ENCODE measurements at regions not wholly inside any gene's neighbourhood (a gene's known extent, or its start where the extent isn't known, plus 50 kb on each side); places are given as distances from the start of the nearest gene placed in this dataset.

GRCh38 chr5:31084871-31085270 lies 108.6 kb upstream of the CDH6 start:
- Histone ChIP-seq H3K36me3 (ENCODE audit: control insufficient read depth in 1 of 2, insufficient read depth in 2 of 2, low read length in 2 of 2) (no peaks in the 10 kb centered on the region), H3K27me3 (ENCODE audit: insufficient read depth, low read length) (no peaks in the 10 kb centered on the region), H3K23ac (ENCODE audit: low read length) (no peak overlapping the region), H3K4me2 (ENCODE audit: low read length) (no peak overlapping the region), H3K4me3 (ENCODE audit: low read depth, low read length) (no peak overlapping the region), H3K18ac (ENCODE audit: low read length) (no peak overlapping the region), H3K4ac (ENCODE audit: low read depth, low read length) (no peak overlapping the region), H2BK12ac (ENCODE audit: low read length) (no peak overlapping the region), H3K9ac (ENCODE audit: low read length) (no peak overlapping the region), H2AK5ac (ENCODE audit: low read length) (no peak overlapping the region), H3K4me1 (ENCODE audit: control insufficient read depth in 1 of 2, insufficient read depth in 2 of 2, low read length in 2 of 2) (no peaks in the 10 kb centered on the region), H4K8ac (ENCODE audit: low read depth, low read length) (no peak overlapping the region), H2BK120ac (ENCODE audit: insufficient read depth, low read length, poor library complexity) (no peak overlapping the region), H2BK5ac (ENCODE audit: low read depth, low read length, poor library complexity) (no peak overlapping the region), H3K79me2 (ENCODE audit: control insufficient read depth, insufficient read depth, low read length, poor library complexity) (no peaks in the 10 kb centered on the region), H4K91ac (ENCODE audit: low read depth, low read length) (no peak overlapping the region), H2AFZ (ENCODE audit: insufficient read depth, low read length, poor library complexity) (no peak overlapping the region), H3K9me3 (ENCODE audit: insufficient read depth, low read depth, low read length) (no peaks in the 10 kb centered on the region), H3K27ac (ENCODE audit: low read depth, low read length) (no peak overlapping the region), H3K79me1 (ENCODE audit: low read length) (no peaks in the 10 kb centered on the region), H4K12ac (ENCODE audit: low read depth, low read length) (no peak overlapping the region), H3K14ac (ENCODE audit: low read length) (no peak overlapping the region)
- WGBS (ENCODE audit: extremely low coverage, insufficient coverage, insufficient read length), result no CpG with 5 or more reads among the region's 5 CpGs
- DNase-seq, result no peak

GRCh38 chr5:31083364-31083763 lies 110.1 kb upstream of the CDH6 start:
- no peak overlapping the region for H2AFZ ChIP-seq (ENCODE audit: insufficient read depth, low read length, poor library complexity)
- H3K4ac ChIP-seq (ENCODE audit: low read depth, low read length), result no peak overlapping the region
- H3K9me3 ChIP-seq (ENCODE audit: insufficient read depth, low read depth, low read length), result no peaks in the 10 kb centered on the region
- no peak overlapping the region for H2BK12ac ChIP-seq (ENCODE audit: low read length)
- H3K9ac ChIP-seq (ENCODE audit: low read length), result no peak overlapping the region
- no peak overlapping the region for H3K14ac ChIP-seq (ENCODE audit: low read length)
- H3K27me3 ChIP-seq (ENCODE audit: insufficient read depth, low read length), result no peaks in the 10 kb centered on the region
- H4K91ac ChIP-seq (ENCODE audit: low read depth, low read length), result no peak overlapping the region
- H3K4me3 ChIP-seq (ENCODE audit: low read depth, low read length), result no peak overlapping the region
- no CpG with 5 or more reads among the region's 2 CpGs for WGBS (ENCODE audit: extremely low coverage, insufficient coverage, insufficient read length)
- H4K12ac ChIP-seq (ENCODE audit: low read depth, low read length), result no peak overlapping the region
- no peak overlapping the region for H3K4me2 ChIP-seq (ENCODE audit: low read length)
- no peak overlapping the region for H2BK5ac ChIP-seq (ENCODE audit: low read depth, low read length, poor library complexity)
- no peaks in the 10 kb centered on the region for H3K79me2 ChIP-seq (ENCODE audit: control insufficient read depth, insufficient read depth, low read length, poor library complexity)
- DNase-seq, result no peak
- H2BK120ac ChIP-seq (ENCODE audit: insufficient read depth, low read length, poor library complexity), result no peak overlapping the region
- H3K36me3 ChIP-seq (ENCODE audit: control insufficient read depth in 1 of 2, insufficient read depth in 2 of 2, low read length in 2 of 2), result no peaks in the 10 kb centered on the region
- no peak overlapping the region for H4K8ac ChIP-seq (ENCODE audit: low read depth, low read length)
- H3K23ac ChIP-seq (ENCODE audit: low read length), result no peak overlapping the region
- no peaks in the 10 kb centered on the region for H3K79me1 ChIP-seq (ENCODE audit: low read length)
- H3K4me1 ChIP-seq (ENCODE audit: control insufficient read depth in 1 of 2, insufficient read depth in 2 of 2, low read length in 2 of 2), result no peaks in the 10 kb centered on the region
- no peak overlapping the region for H3K27ac ChIP-seq (ENCODE audit: low read depth, low read length)
- H3K18ac ChIP-seq (ENCODE audit: low read length), result no peak overlapping the region
- H2AK5ac ChIP-seq (ENCODE audit: low read length), result no peak overlapping the region

GRCh38 chr5:31079668-31080067 lies 113.8 kb upstream of the CDH6 start:
- Histone ChIP-seq H3K4me1 (ENCODE audit: control insufficient read depth in 1 of 2, insufficient read depth in 2 of 2, low read length in 2 of 2) (no peaks in the 10 kb centered on the region), H3K79me1 (ENCODE audit: low read length) (no peaks in the 10 kb centered on the region), H2BK120ac (ENCODE audit: insufficient read depth, low read length, poor library complexity) (no peak overlapping the region), H3K4me3 (ENCODE audit: low read depth, low read length) (no peak overlapping the region), H3K36me3 (ENCODE audit: control insufficient read depth in 1 of 2, insufficient read depth in 2 of 2, low read length in 2 of 2) (no peaks in the 10 kb centered on the region), H3K14ac (ENCODE audit: low read length) (no peak overlapping the region), H2AK5ac (ENCODE audit: low read length) (no peak overlapping the region), H3K4ac (ENCODE audit: low read depth, low read length) (no peak overlapping the region), H4K12ac (ENCODE audit: low read depth, low read length) (no peak overlapping the region), H3K27ac (ENCODE audit: low read depth, low read length) (no peak overlapping the region), H3K79me2 (ENCODE audit: control insufficient read depth, insufficient read depth, low read length, poor library complexity) (no peaks in the 10 kb centered on the region), H4K91ac (ENCODE audit: low read depth, low read length) (no peak overlapping the region), H3K23ac (ENCODE audit: low read length) (no peak overlapping the region), H2AFZ (ENCODE audit: insufficient read depth, low read length, poor library complexity) (no peak overlapping the region), H2BK12ac (ENCODE audit: low read length) (no peak overlapping the region), H3K9me3 (ENCODE audit: insufficient read depth, low read depth, low read length) (no peaks in the 10 kb centered on the region), H2BK5ac (ENCODE audit: low read depth, low read length, poor library complexity) (no peak overlapping the region), H3K18ac (ENCODE audit: low read length) (no peak overlapping the region), H3K9ac (ENCODE audit: low read length) (no peak overlapping the region), H4K8ac (ENCODE audit: low read depth, low read length) (no peak overlapping the region), H3K4me2 (ENCODE audit: low read length) (no peak overlapping the region), H3K27me3 (ENCODE audit: insufficient read depth, low read length) (no peaks in the 10 kb centered on the region)
- no peak for DNase-seq
- WGBS (ENCODE audit: extremely low coverage, insufficient coverage, insufficient read length), result no CpG with 5 or more reads among the region's 2 CpGs

GRCh38 chr5:31078956-31079355 lies 114.5 kb upstream of the CDH6 start:
- no CpG with 5 or more reads among the region's 3 CpGs for WGBS (ENCODE audit: extremely low coverage, insufficient coverage, insufficient read length)
- Histone ChIP-seq H3K4ac (ENCODE audit: low read depth, low read length) (no peak overlapping the region), H2AK5ac (ENCODE audit: low read length) (no peak overlapping the region), H3K4me2 (ENCODE audit: low read length) (no peak overlapping the region), H4K91ac (ENCODE audit: low read depth, low read length) (no peak overlapping the region), H3K4me3 (ENCODE audit: low read depth, low read length) (no peak overlapping the region), H3K23ac (ENCODE audit: low read length) (no peak overlapping the region), H3K27me3 (ENCODE audit: insufficient read depth, low read length) (no peaks in the 10 kb centered on the region), H4K12ac (ENCODE audit: low read depth, low read length) (no peak overlapping the region), H2BK5ac (ENCODE audit: low read depth, low read length, poor library complexity) (no peak overlapping the region), H3K14ac (ENCODE audit: low read length) (no peak overlapping the region), H2BK12ac (ENCODE audit: low read length) (no peak overlapping the region), H3K79me1 (ENCODE audit: low read length) (no peaks in the 10 kb centered on the region), H3K9me3 (ENCODE audit: insufficient read depth, low read depth, low read length) (no peaks in the 10 kb centered on the region), H3K4me1 (ENCODE audit: control insufficient read depth in 1 of 2, insufficient read depth in 2 of 2, low read length in 2 of 2) (no peaks in the 10 kb centered on the region), H3K18ac (ENCODE audit: low read length) (no peak overlapping the region), H2AFZ (ENCODE audit: insufficient read depth, low read length, poor library complexity) (no peak overlapping the region), H3K9ac (ENCODE audit: low read length) (no peak overlapping the region), H4K8ac (ENCODE audit: low read depth, low read length) (no peak overlapping the region), H3K27ac (ENCODE audit: low read depth, low read length) (no peak overlapping the region), H2BK120ac (ENCODE audit: insufficient read depth, low read length, poor library complexity) (no peak overlapping the region), H3K79me2 (ENCODE audit: control insufficient read depth, insufficient read depth, low read length, poor library complexity) (no peaks in the 10 kb centered on the region), H3K36me3 (ENCODE audit: control insufficient read depth in 1 of 2, insufficient read depth in 2 of 2, low read length in 2 of 2) (no peaks in the 10 kb centered on the region)
- no peak for DNase-seq
